Naive thymus-derived CD4-positive, alpha-beta T cell (primary cell): ENCODE measurements at regions not wholly inside any gene's neighbourhood (a gene's known extent, or its start where the extent isn't known, plus 50 kb on each side); places are given as distances from the start of the nearest gene placed in this dataset.

Experiments used
- ATAC-seq: fragments of 150-1000 bp; cut with Tn5 transposase; 2 replicates; pipeline ENCODE4 v1.10.0; 2021; ENCODE audit warnings: mild to moderate bottlenecking, moderate library complexity
- CTCF ChIA-PET: fragments of 350-600 bp; sonication (Branson Sonifier 250); formaldehyde crosslinking; loops from one replicate; lab custom pipeline; 2021; ENCODE audit warnings: antibody characterized with exemption; lab: Charles Lee
- POLR2A ChIA-PET: fragments of 350-600 bp; sonication (Branson Sonifier 250); formaldehyde crosslinking; loops from one replicate; lab custom pipeline; 2021; ENCODE audit warnings: antibody characterized with exemption, inconsistent platforms; lab: Charles Lee
- DNase-seq, 9 donors: peaks; one replicate each; pipeline versions ENCODE4 v3.0.0 to v3.0.0-alpha.2; 2020 to 2022; ENCODE audit warnings: mixed read lengths in 1 of 9
- H3K27ac ChIP-seq: one replicate; pipeline ENCODE4 v1.7.0; 2013; ENCODE audit warnings: mild to moderate bottlenecking, low read depth, low read length, moderate library complexity
- H3K27me3 ChIP-seq, 2 donors: one replicate each; pipeline ENCODE4 v1.7.0; 2013; ENCODE audit warnings: low read length in 2 of 2, mild to moderate bottlenecking in 2 of 2, moderate library complexity in 2 of 2; ENCODE audit not compliant: control insufficient read depth in 2 of 2, insufficient read depth in 2 of 2
- H3K36me3 ChIP-seq, 3 experiments: 1 replicate in 2 of 3; 2 replicates in 1 of 3; pipeline ENCODE4 v1.7.0; 2013; ENCODE audit warnings: low read length in 3 of 3, mild to moderate bottlenecking in 3 of 3, moderate library complexity in 1 of 3; ENCODE audit not compliant: insufficient read depth in 3 of 3, control insufficient read depth in 2 of 3
- H3K4me1 ChIP-seq, 2 donors: one replicate each; pipeline ENCODE4 v1.7.0; 2013; ENCODE audit warnings: low read length in 2 of 2, mild to moderate bottlenecking in 2 of 2, moderate library complexity in 1 of 2; ENCODE audit not compliant: control insufficient read depth in 2 of 2, insufficient read depth in 2 of 2
- H3K4me3 ChIP-seq: 2 replicates; pipeline ENCODE4 v1.7.0; 2013; ENCODE audit warnings: mild to moderate bottlenecking, low read length
- H3K9me3 ChIP-seq, 3 experiments: 1 replicate in 2 of 3; 2 replicates in 1 of 3; pipeline ENCODE4 v1.7.0; 2013; ENCODE audit warnings: low read length in 3 of 3; ENCODE audit not compliant: control insufficient read depth in 2 of 3
- H3K27ac Mint-ChIP-seq, 9 donors: one replicate each; pipeline ENCODE4 v1.8.0; 2020 to 2022; ENCODE audit warnings: mixed read lengths in 9 of 9, mild to moderate bottlenecking in 8 of 9, moderate library complexity in 5 of 9, inconsistent platforms in 2 of 9
- H3K27me3 Mint-ChIP-seq, 5 donors: one replicate each; pipeline ENCODE4 v1.8.0; 2021 to 2022; ENCODE audit warnings: mixed read lengths in 5 of 5, mild to moderate bottlenecking in 1 of 5
- H3K36me3 Mint-ChIP-seq, 5 donors: one replicate each; pipeline ENCODE4 v1.8.0; 2020 to 2022; ENCODE audit warnings: mixed read lengths in 5 of 5, mild to moderate bottlenecking in 3 of 5, inconsistent platforms in 1 of 5
- H3K4me1 Mint-ChIP-seq, 7 donors: one replicate each; pipeline ENCODE4 v1.8.0; 2020 to 2022; ENCODE audit warnings: mixed read lengths in 7 of 7, mild to moderate bottlenecking in 3 of 7, inconsistent platforms in 1 of 7
- H3K4me3 Mint-ChIP-seq, 10 donors: one replicate each; pipeline ENCODE4 v1.8.0; 2020 to 2022; ENCODE audit warnings: mild to moderate bottlenecking in 10 of 10, mixed read lengths in 10 of 10, moderate library complexity in 6 of 10, inconsistent platforms in 2 of 10
- H3K9me3 Mint-ChIP-seq, 11 donors: one replicate each; pipeline ENCODE4 v1.8.0; 2020 to 2022; ENCODE audit warnings: mixed read lengths in 11 of 11, mild to moderate bottlenecking in 4 of 11, inconsistent platforms in 1 of 11, moderate library complexity in 1 of 11
- intact Hi-C, 2 donors: fragments of 100-400 bp; cut with micrococcal nuclease; formaldehyde crosslinking; loops; one replicate each; pipeline ENCODE4 v1.15.1; 2023

DNA sequence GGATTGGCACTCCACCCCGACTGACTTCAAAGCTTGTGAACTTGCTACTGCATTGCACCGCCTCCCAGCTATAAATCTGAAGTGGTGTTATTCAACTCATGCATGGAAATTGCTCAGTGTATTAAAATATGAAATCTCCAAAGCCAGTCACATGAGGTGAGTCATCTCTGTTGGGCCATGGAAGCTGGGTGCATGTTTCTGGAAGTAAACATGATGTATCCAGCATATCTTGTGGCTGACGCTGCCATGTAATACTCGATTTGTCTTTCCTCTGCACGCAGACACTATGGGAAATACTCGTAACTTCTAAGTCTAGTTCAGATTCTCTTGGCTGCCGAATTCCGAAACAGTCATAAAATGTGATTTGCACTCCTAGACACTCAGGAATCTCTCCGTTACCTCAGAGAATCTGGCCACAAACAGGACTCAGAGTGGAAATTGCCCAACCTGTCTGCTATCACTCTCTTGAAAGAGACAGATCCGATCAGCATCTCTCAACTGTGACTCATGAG lies 154.9 kb upstream of the MPPED2 start:
- DNase-seq (no peak), ATAC-seq (no peak)
- Histone ChIP-seq H3K4me1 (no peaks in the 10 kb centered on the region), H3K27me3 (no peaks in the 10 kb centered on the region), H3K9me3 (no peaks in the 10 kb centered on the region), H3K27ac (no peak overlapping the region), H3K4me3 (no peak overlapping the region), H3K36me3 (no peaks in the 10 kb centered on the region)
- Mint-ChIP-seq H3K27ac (no peak overlapping the region), H3K9me3 (peaks cover 0 to 11% (median 3%) of the 10 kb centered on the region in 11 donors), H3K4me3 (no peak overlapping the region), H3K4me1 (no peaks in the 10 kb centered on the region), H3K36me3 (no peaks in the 10 kb centered on the region), H3K27me3 (no peaks in the 10 kb centered on the region)
- intact Hi-C loops, result no loop called here
- CTCF ChIA-PET, result no interaction called here
- POLR2A ChIA-PET, result no interaction called here

DNA sequence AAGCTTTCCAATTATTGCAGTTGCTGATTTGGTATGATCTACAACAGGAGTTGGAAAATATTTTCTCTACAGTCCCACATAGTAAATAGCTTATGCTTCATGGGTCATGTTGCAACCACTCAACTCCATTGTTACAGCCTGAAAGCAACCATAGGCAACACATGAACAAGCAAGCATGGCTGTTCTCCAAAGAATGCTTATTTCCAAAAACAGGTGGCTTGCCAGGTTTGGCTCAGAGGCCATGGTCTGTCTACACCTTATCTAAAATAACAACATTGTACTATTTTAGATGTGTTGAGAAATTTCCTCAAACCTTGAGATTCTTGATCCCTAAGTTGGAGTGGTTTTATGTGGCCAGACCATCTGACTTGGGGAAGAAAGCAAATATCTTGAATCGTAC lies 153.9 kb upstream of the MPPED2 start:
- peaks cover 0 to 14% (median 3%) of the 10 kb centered on the region in 11 donors for H3K9me3 Mint-ChIP-seq
- Histone ChIP-seq H3K27ac (no peak overlapping the region), H3K27me3 (no peaks in the 10 kb centered on the region), H3K36me3 (no peaks in the 10 kb centered on the region), H3K4me3 (no peak overlapping the region), H3K4me1 (no peaks in the 10 kb centered on the region), H3K9me3 (no peaks in the 10 kb centered on the region)
- no peak overlapping the region for H3K4me3 Mint-ChIP-seq
- H3K36me3 Mint-ChIP-seq, result no peaks in the 10 kb centered on the region
- DNase-seq (no peak), ATAC-seq (no peak)
- ChIA-PET POLR2A (no interaction called here), CTCF (no interaction called here)
- no peak overlapping the region for H3K27ac Mint-ChIP-seq
- H3K4me1 Mint-ChIP-seq, result no peaks in the 10 kb centered on the region
- intact Hi-C loops, result no loop called here
- H3K27me3 Mint-ChIP-seq, result no peaks in the 10 kb centered on the region

DNA sequence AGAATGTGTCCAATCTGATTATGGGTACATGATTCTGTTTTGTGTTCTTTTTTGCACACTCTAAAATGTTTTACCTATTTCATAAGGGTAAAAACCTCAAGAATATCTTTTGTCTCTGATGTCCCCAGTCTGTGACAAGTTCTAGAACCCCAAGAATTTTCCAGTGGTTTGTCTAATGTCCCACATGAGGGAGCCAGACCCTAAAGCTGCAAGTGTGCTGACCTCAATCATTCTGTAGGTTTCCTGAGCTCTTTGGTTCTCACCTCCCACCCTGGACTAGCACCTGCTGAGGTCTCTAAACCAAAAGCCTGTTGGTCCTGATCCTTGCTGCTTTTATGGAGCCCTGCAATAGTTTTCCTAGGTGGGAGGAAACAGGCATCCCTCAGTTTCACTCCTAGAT lies 149.8 kb upstream of the MPPED2 start:
- no peak overlapping the region for H3K27ac Mint-ChIP-seq
- no peaks in the 10 kb centered on the region for H3K4me1 ChIP-seq
- H3K27me3 Mint-ChIP-seq, result no peaks in the 10 kb centered on the region
- CTCF ChIA-PET, result interaction anchor here (0.6 kb wide), 1 partner anchor 87 kb away, joined by 4 read pairs; no protein-coding TSS in a partner anchor
- no peaks in the 10 kb centered on the region for H3K36me3 Mint-ChIP-seq
- intact Hi-C loops, result no loop called here
- H3K4me3 Mint-ChIP-seq, result no peak overlapping the region
- no peak overlapping the region for H3K4me3 ChIP-seq
- no peak for ATAC-seq
- DNase-seq, result no peak
- POLR2A ChIA-PET, result no interaction called here
- no peak overlapping the region for H3K27ac ChIP-seq
- H3K9me3 ChIP-seq, result no peaks in the 10 kb centered on the region
- H3K27me3 ChIP-seq, result no peaks in the 10 kb centered on the region
- no peaks in the 10 kb centered on the region for H3K36me3 ChIP-seq
- no peaks in the 10 kb centered on the region for H3K4me1 Mint-ChIP-seq
- H3K9me3 Mint-ChIP-seq, result peaks cover 0 to 14% (median 3%) of the 10 kb centered on the region in 11 donors

DNA sequence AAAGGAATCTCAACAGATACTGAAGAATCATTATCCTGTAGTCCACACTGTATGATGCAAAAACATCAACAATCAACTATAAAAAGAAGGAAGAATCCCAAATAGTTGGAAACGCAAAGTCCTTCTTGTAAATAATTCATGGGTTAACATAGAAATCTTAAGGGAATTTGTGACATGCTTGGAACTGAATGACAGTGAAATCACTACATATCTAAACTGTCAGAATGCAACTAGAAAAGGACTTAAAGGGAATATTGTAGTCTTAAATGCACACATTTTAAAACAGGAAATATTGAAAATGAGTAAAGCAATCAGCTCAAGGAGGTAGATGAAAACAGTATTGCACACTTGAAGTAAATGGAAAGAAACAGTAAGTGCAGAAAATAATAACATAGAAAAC lies 147.6 kb upstream of the MPPED2 start:
- CTCF ChIA-PET, result no interaction called here
- Mint-ChIP-seq H3K9me3 (peaks cover 0 to 14% (median 2%) of the 10 kb centered on the region in 11 donors), H3K27ac (no peak overlapping the region), H3K36me3 (no peaks in the 10 kb centered on the region), H3K4me1 (no peaks in the 10 kb centered on the region), H3K27me3 (no peaks in the 10 kb centered on the region), H3K4me3 (no peak overlapping the region)
- no peaks in the 10 kb centered on the region for H3K9me3 ChIP-seq
- POLR2A ChIA-PET, result no interaction called here
- no peaks in the 10 kb centered on the region for H3K4me1 ChIP-seq
- no peak for ATAC-seq
- DNase-seq, result no peak
- H3K27me3 ChIP-seq, result no peaks in the 10 kb centered on the region
- no peak overlapping the region for H3K4me3 ChIP-seq
- intact Hi-C loops, result no loop called here
- H3K36me3 ChIP-seq, result no peaks in the 10 kb centered on the region
- no peak overlapping the region for H3K27ac ChIP-seq

DNA sequence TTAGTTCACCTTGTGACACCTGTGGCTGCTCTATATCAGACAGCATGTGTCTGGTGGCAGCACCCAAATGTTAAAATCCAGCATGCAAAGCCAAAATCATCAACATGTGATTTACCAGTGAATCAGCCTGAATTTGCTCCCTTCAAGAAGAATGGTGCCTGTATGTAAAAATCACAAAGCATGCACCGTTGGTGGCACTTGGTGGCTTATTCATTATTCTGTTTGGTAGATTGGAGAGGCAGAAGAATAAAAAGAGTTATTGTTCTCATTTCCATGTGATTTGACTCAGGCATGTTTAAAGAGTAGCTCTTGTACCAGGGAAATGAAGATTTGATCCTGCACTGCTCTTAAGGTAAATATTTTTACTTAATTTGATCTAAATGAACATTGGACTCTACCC lies 143.9 kb upstream of the MPPED2 start:
- ATAC-seq (no peak), DNase-seq (no peak)
- H3K27ac Mint-ChIP-seq, result no peak overlapping the region
- POLR2A ChIA-PET, result no interaction called here
- H3K27ac ChIP-seq, result no peak overlapping the region
- no peaks in the 10 kb centered on the region for H3K36me3 Mint-ChIP-seq
- H3K36me3 ChIP-seq, result no peaks in the 10 kb centered on the region
- H3K4me1 ChIP-seq, result no peaks in the 10 kb centered on the region
- intact Hi-C loops, result no loop called here
- no peaks in the 10 kb centered on the region for H3K4me1 Mint-ChIP-seq
- CTCF ChIA-PET, result no interaction called here
- H3K4me3 ChIP-seq, result no peak overlapping the region
- no peaks in the 10 kb centered on the region for H3K27me3 Mint-ChIP-seq
- H3K4me3 Mint-ChIP-seq, result no peak overlapping the region
- peaks cover 0 to 6% (median 0%) of the 10 kb centered on the region in 11 donors for H3K9me3 Mint-ChIP-seq
- H3K27me3 ChIP-seq, result no peaks in the 10 kb centered on the region
- H3K9me3 ChIP-seq, result no peaks in the 10 kb centered on the region

DNA sequence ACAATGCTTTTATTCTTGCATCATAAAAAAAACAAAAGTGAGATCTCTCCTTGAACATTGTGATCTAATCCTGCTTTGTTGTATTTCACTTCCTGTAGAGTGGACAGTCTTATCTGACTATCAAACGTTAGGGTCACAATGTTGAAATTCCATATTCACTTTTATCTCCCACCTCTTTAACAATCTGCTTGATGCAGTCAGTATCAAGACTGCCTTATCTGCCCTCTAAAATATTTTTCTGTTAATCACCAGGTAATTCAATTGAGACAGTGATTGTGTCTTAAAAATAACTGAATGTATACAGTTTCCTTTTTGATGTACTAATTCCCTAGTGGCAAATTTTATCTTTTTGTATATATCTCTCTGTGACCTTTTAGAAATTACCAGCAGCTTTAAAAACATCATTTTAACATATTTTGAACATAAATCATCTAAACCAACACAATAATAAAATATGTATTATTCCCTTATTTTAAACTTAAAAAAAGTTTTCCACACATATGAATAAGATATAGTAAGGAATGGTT lies 143.1 kb upstream of the MPPED2 start:
- H3K27ac Mint-ChIP-seq, result no peak overlapping the region
- ChIA-PET POLR2A (no interaction called here), CTCF (no interaction called here)
- Histone ChIP-seq H3K36me3 (no peaks in the 10 kb centered on the region), H3K4me1 (no peaks in the 10 kb centered on the region), H3K27ac (no peak overlapping the region), H3K27me3 (no peaks in the 10 kb centered on the region), H3K4me3 (no peak overlapping the region), H3K9me3 (no peaks in the 10 kb centered on the region)
- H3K27me3 Mint-ChIP-seq, result no peaks in the 10 kb centered on the region
- DNase-seq (no peak), ATAC-seq (no peak)
- H3K36me3 Mint-ChIP-seq, result no peaks in the 10 kb centered on the region
- no peak overlapping the region for H3K4me3 Mint-ChIP-seq
- peaks cover 0 to 6% (median under 1%) of the 10 kb centered on the region in 11 donors for H3K9me3 Mint-ChIP-seq
- H3K4me1 Mint-ChIP-seq, result no peaks in the 10 kb centered on the region
- intact Hi-C loops, result no loop called here

DNA sequence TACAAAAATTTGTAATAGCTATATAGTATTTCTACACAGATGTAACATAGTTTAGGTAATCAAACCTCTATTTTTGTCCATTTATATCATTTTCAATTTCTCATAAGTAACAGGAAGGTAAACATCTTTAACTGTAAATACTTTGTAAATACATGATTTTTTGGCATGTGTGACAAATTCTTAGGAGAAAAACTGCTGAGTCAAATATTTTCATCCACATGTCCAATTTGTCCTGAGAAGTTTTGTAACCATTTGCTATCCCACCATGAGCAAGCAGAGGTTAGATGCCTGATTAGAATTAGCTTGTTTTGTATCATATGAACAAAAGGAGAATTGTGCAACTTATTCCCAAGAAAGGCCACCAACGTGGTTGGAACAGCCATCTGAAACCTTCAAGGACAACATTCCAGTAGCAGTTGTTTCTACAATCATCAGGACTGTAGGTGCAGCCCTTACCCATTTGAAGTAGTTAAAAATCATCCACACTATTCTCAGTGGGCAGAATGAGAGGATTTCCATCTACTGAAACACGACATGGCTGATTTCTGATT lies 139.6 kb upstream of the MPPED2 start:
- H3K36me3 ChIP-seq, result no peaks in the 10 kb centered on the region
- no peaks in the 10 kb centered on the region for H3K27me3 ChIP-seq
- H3K27ac ChIP-seq, result no peak overlapping the region
- H3K9me3 ChIP-seq, result no peaks in the 10 kb centered on the region
- H3K4me1 ChIP-seq, result no peaks in the 10 kb centered on the region
- DNase-seq (no peak), ATAC-seq (no peak)
- ChIA-PET POLR2A (interaction anchor here (1.1 kb wide), 1 partner anchor 10 kb away, joined by 4 read pairs; no protein-coding TSS in a partner anchor), CTCF (no interaction called here)
- H3K36me3 Mint-ChIP-seq, result no peaks in the 10 kb centered on the region
- H3K4me3 Mint-ChIP-seq, result no peak overlapping the region
- no peaks in the 10 kb centered on the region for H3K4me1 Mint-ChIP-seq
- no peak overlapping the region for H3K27ac Mint-ChIP-seq
- H3K4me3 ChIP-seq, result no peak overlapping the region
- intact Hi-C loops, result no loop called here
- peaks cover 0 to 16% (median 2%) of the 10 kb centered on the region in 11 donors for H3K9me3 Mint-ChIP-seq
- H3K27me3 Mint-ChIP-seq, result no peaks in the 10 kb centered on the region
